Neuronal stem cell (in vitro differentiated cells): ENCODE measurements at regions not wholly inside any gene's neighbourhood (a gene's known extent, or its start where the extent isn't known, plus 50 kb on each side); places are given as distances from the start of the nearest gene placed in this dataset.

ENCODE experiments used
- DNase-seq: peaks from one replicate; pipeline ENCODE4 v3.0.0-alpha.2; 2013; ENCODE audit warnings: low spot score
- H2AFZ ChIP-seq: one replicate; pipeline ENCODE4 v1.6.1; 2013; ENCODE audit warnings: mild to moderate bottlenecking, low read length, inconsistent platforms
- H2AK5ac ChIP-seq: 2 replicates; pipeline ENCODE4 v1.6.1; 2013; ENCODE audit warnings: low read depth, mild to moderate bottlenecking, inconsistent platforms, low read length, moderate library complexity, mixed read lengths
- H2BK120ac ChIP-seq: 2 replicates; pipeline ENCODE4 v1.6.1; 2013; ENCODE audit warnings: low read depth, mild to moderate bottlenecking, inconsistent platforms, low read length, moderate library complexity, mixed read lengths
- H2BK12ac ChIP-seq: one replicate; pipeline ENCODE4 v1.6.1; 2013; ENCODE audit warnings: low read length, inconsistent platforms
- H2BK15ac ChIP-seq: 2 replicates; pipeline ENCODE4 v1.6.1; 2013; ENCODE audit warnings: mild to moderate bottlenecking, low read length, inconsistent platforms, mixed read lengths
- H2BK5ac ChIP-seq: one replicate; pipeline ENCODE4 v1.6.1; 2013; ENCODE audit warnings: inconsistent platforms, mild to moderate bottlenecking, low read length, moderate library complexity
- H3K14ac ChIP-seq: one replicate; pipeline ENCODE4 v1.6.1; 2013; ENCODE audit warnings: low read length, inconsistent platforms
- H3K18ac ChIP-seq: 2 replicates; pipeline ENCODE4 v1.6.1; 2013; ENCODE audit warnings: low read length, inconsistent platforms
- H3K23ac ChIP-seq: 2 replicates; pipeline ENCODE4 v1.6.1; 2013; ENCODE audit warnings: low read depth, mild to moderate bottlenecking, mixed read lengths, low read length, inconsistent platforms; ENCODE audit not compliant: poor library complexity
- H3K27ac ChIP-seq: replicated peaks from 3 replicates; pipeline ENCODE4 v1.5.1; 2013; ENCODE audit warnings: low read length, inconsistent platforms
- H3K27me3 ChIP-seq, 3 experiments: 2 replicates each; pipeline ENCODE4 v1.6.1; 2013; ENCODE audit warnings: low read length in 3 of 3, mild to moderate bottlenecking in 2 of 3, inconsistent platforms in 1 of 3, low read depth in 1 of 3, mixed read lengths in 1 of 3, moderate library complexity in 1 of 3; ENCODE audit not compliant: control insufficient read depth in 3 of 3, insufficient read depth in 3 of 3
- H3K36me3 ChIP-seq, 2 donors: replicated peaks in 1 of 2; 2 replicates each; pipeline ENCODE4 v1.6.1; 2013; ENCODE audit warnings: low read length in 2 of 2; ENCODE audit not compliant: control insufficient read depth in 2 of 2, insufficient read depth in 2 of 2
- H3K4ac ChIP-seq: 2 replicates; pipeline ENCODE4 v1.6.1; 2013; ENCODE audit warnings: inconsistent platforms, mild to moderate bottlenecking, low read length, moderate library complexity
- H3K4me1 ChIP-seq, 2 donors: 1 replicate in 1 of 2; 2 replicates in 1 of 2; pipeline ENCODE4 v1.6.1; 2013; ENCODE audit warnings: low read length in 2 of 2, low read depth in 1 of 2; ENCODE audit not compliant: control insufficient read depth in 2 of 2, insufficient read depth in 1 of 2
- H3K4me2 ChIP-seq: one replicate; pipeline ENCODE4 v1.6.1; 2013; ENCODE audit warnings: mild to moderate bottlenecking, low read length, inconsistent platforms; ENCODE audit not compliant: insufficient read depth, poor library complexity, severe bottlenecking
- H3K4me3 ChIP-seq, 2 donors: 2 replicates each; pipeline ENCODE4 v1.5.1; 2013; ENCODE audit warnings: low read length in 2 of 2, mild to moderate bottlenecking in 2 of 2, inconsistent platforms in 1 of 2, moderate library complexity in 1 of 2
- H3K79me1 ChIP-seq: one replicate; pipeline ENCODE4 v1.6.1; 2013; ENCODE audit warnings: low read depth, mild to moderate bottlenecking, inconsistent platforms, low read length, moderate library complexity
- H3K9ac ChIP-seq: one replicate; pipeline ENCODE4 v1.6.1; 2013; ENCODE audit warnings: mild to moderate bottlenecking, low read depth, low read length, inconsistent platforms; ENCODE audit not compliant: poor library complexity
- H3K9me3 ChIP-seq, 2 donors: replicated peaks in 1 of 2; 2 replicates each; pipeline versions ENCODE3 to v1.6.1; 2013; ENCODE audit warnings: low read length in 2 of 2, mild to moderate bottlenecking in 2 of 2, inconsistent platforms in 1 of 2, low read depth in 1 of 2, mixed read lengths in 1 of 2, moderate library complexity in 1 of 2; ENCODE audit not compliant: control insufficient read depth in 2 of 2, insufficient read depth in 1 of 2
- H4K8ac ChIP-seq: one replicate; pipeline ENCODE4 v1.6.1; 2013; ENCODE audit warnings: low read depth, mild to moderate bottlenecking, inconsistent platforms, low read length, moderate library complexity
- H4K91ac ChIP-seq: one replicate; pipeline ENCODE4 v1.6.1; 2013; ENCODE audit warnings: low read length, low read depth, mild to moderate bottlenecking, inconsistent platforms; ENCODE audit not compliant: poor library complexity
- WGBS, 2 donors: extraction: QIAGEN DNeasy Blood & Tissue Kit; methylation state at CpG; one replicate each; pipeline ENCODE4 v1.1.7; 2013; ENCODE audit warnings: missing lambda C conversion rate in 2 of 2, mixed read lengths in 1 of 2; ENCODE audit not compliant: insufficient read length in 2 of 2, insufficient replicate concordance in 1 of 2; ENCODE audit errors: extremely low coverage in 2 of 2; 5-methylcytosine and 5-hydroxymethylcytosine counted together

- Histone ChIP-seq H3K27ac (no peak overlapping the region), H2BK15ac (no peak overlapping the region), H3K4ac (no peak overlapping the region)
These were observed 410.1 kb downstream of the SUCLG1 start for GRCh38 chr2:84048964-84049363.

GRCh38 chr2:84041506-84041905 is 417.6 kb downstream of the SUCLG1 start:
- no CpG with 5 or more reads among the region's 3 CpGs for WGBS, 2 donors
- Histone ChIP-seq H4K91ac (no peak overlapping the region), H3K27ac (no peak overlapping the region), H2AFZ (no peak overlapping the region), H3K4me1 (no peaks in the 10 kb centered on the region), H2BK120ac (no peak overlapping the region), H2BK5ac (no peak overlapping the region), H3K27me3 (no peaks in the 10 kb centered on the region), H3K79me1 (no peaks in the 10 kb centered on the region), H3K4me2 (no peak overlapping the region), H3K4ac (no peak overlapping the region), H2AK5ac (no peak overlapping the region), H3K36me3 (no peaks in the 10 kb centered on the region), H3K9ac (no peak overlapping the region), H3K4me3 (no peak overlapping the region), H2BK12ac (no peak overlapping the region), H2BK15ac (no peak overlapping the region), H4K8ac (no peak overlapping the region), H3K23ac (no peak overlapping the region), H3K14ac (no peak overlapping the region), H3K9me3 (no peaks in the 10 kb centered on the region), H3K18ac (no peak overlapping the region)
- DNase-seq: no peak

More at GRCh38 chr2:84048964-84049363, 410.1 kb downstream of the SUCLG1 start:
- Histone ChIP-seq H2AK5ac (no peak overlapping the region), H3K4me1 (no peaks in the 10 kb centered on the region), H2BK12ac (no peak overlapping the region), H2BK5ac (no peak overlapping the region), H3K14ac (no peak overlapping the region), H3K36me3 (no peaks in the 10 kb centered on the region), H3K23ac (no peak overlapping the region), H3K9me3 (no peaks in the 10 kb centered on the region), H3K9ac (no peak overlapping the region), H3K4me2 (no peak overlapping the region), H2BK120ac (no peak overlapping the region), H3K27me3 (no peaks in the 10 kb centered on the region), H4K91ac (no peak overlapping the region), H3K18ac (no peak overlapping the region), H2AFZ (no peak overlapping the region), H4K8ac (no peak overlapping the region), H3K79me1 (no peaks in the 10 kb centered on the region), H3K4me3 (no peak overlapping the region)
- WGBS, 2 donors: no CpG with 5 or more reads among the region's 4 CpGs
- no peak for DNase-seq

- Histone ChIP-seq H3K27ac (no peak overlapping the region), H2BK5ac (no peak overlapping the region), H3K4me2 (no peak overlapping the region), H3K9me3 (no peaks in the 10 kb centered on the region), H2AK5ac (peak overlapping the region; percentile 47), H3K27me3 (no peaks in the 10 kb centered on the region), H2BK15ac (no peak overlapping the region), H3K36me3 (no peaks in the 10 kb centered on the region), H4K8ac (no peak overlapping the region), H3K9ac (no peak overlapping the region), H3K18ac (no peak overlapping the region), H2AFZ (no peak overlapping the region), H3K4me1 (no peaks in the 10 kb centered on the region), H3K4ac (no peak overlapping the region), H3K23ac (peak overlapping the region; percentile 21), H3K79me1 (no peaks in the 10 kb centered on the region), H3K14ac (peak overlapping the region; percentile 1), H2BK12ac (no peak overlapping the region), H3K4me3 (peak overlapping the region in 1 of 2 donors; percentile 58), H2BK120ac (no peak overlapping the region), H4K91ac (no peak overlapping the region)
- DNase-seq: no peak
- WGBS, 2 donors: no CpG with 5 or more reads among the region's 13 CpGs
These were observed 418.8 kb downstream of the SUCLG1 start for GRCh38 chr2:84040281-84040680.

GRCh38 chr2:84038866-84039265 is 420.2 kb downstream of the SUCLG1 start:
- Histone ChIP-seq H3K4ac (no peak overlapping the region), H3K9ac (no peak overlapping the region), H2BK12ac (no peak overlapping the region), H4K8ac (no peak overlapping the region), H2AFZ (no peak overlapping the region), H3K4me1 (no peaks in the 10 kb centered on the region), H3K14ac (no peak overlapping the region), H3K4me2 (no peak overlapping the region), H4K91ac (no peak overlapping the region), H3K27me3 (no peaks in the 10 kb centered on the region), H3K4me3 (no peak overlapping the region), H3K27ac (no peak overlapping the region), H3K18ac (no peak overlapping the region), H3K9me3 (no peaks in the 10 kb centered on the region), H3K79me1 (no peaks in the 10 kb centered on the region), H3K36me3 (no peaks in the 10 kb centered on the region), H2BK120ac (no peak overlapping the region), H2AK5ac (no peak overlapping the region), H2BK5ac (no peak overlapping the region), H2BK15ac (no peak overlapping the region), H3K23ac (no peak overlapping the region)
- no peak for DNase-seq
- no CpG with 5 or more reads among the region's 2 CpGs for WGBS, 2 donors
